Activated T-helper 9 cell treated with anti-CD3 and anti-CD28 coated beads, Interleukin-2, amount 50 U/mL, for 16 hours (primary cell): ENCODE measurements at regions not wholly inside any gene's neighbourhood (a gene's known extent, or its start where the extent isn't known, plus 50 kb on each side); places are given as distances from the start of the nearest gene placed in this dataset.
"Not testable (repeated sequence)": the region's sequence is repeated elsewhere in the genome, so short reads cannot be mapped to it uniquely, and the experiment has no call there.

Experiments
- DNase-seq: peaks from one replicate; pipeline ENCODE4 v3.0.0-alpha.2; 2020; ENCODE audit warnings: low read depth

DNA sequence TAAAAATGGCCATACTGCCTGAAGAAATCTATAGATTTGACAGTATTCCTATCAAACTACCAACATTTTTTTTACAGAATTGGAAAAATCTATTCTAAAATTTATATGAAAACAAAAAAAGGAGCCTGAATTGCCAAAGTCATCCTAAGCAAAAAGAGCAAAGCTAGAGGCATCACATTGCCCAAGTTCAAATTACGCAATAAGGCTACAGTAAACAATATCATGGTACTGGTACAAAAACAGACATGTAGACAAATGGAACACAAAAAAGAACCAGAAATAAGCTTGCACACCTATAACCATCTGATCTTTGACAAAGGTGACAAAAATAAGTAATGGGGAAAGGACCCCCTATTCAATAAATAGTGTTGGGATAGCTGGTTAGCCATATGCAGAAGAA, 50.2 kb upstream of the THSD7B start:
- DNase-seq = no peak

DNA sequence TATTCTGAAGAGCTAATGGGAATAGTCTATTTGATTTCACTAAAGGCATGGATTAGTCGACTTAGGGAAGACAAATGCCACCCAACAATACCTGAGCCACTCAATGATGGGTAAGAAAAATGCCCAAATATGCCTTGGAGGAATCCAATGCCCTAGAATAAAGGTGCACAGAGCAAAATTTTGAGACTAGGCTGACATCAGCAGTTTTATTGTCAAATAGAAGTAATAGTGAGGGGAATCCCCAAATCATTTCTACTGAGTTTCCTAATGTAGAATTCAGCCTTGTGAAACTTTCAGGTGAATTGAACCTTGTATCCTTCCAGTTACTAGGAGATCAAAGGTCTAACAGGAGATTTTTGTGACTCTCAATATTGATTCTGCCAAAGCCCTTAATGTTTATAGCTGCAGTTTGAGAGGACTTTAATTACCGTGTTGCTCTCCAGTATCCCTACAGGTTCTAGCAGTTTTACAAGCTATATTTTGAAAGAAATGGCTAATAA, 50.8 kb upstream of the THSD7B start:
- DNase-seq = no peak

DNA sequence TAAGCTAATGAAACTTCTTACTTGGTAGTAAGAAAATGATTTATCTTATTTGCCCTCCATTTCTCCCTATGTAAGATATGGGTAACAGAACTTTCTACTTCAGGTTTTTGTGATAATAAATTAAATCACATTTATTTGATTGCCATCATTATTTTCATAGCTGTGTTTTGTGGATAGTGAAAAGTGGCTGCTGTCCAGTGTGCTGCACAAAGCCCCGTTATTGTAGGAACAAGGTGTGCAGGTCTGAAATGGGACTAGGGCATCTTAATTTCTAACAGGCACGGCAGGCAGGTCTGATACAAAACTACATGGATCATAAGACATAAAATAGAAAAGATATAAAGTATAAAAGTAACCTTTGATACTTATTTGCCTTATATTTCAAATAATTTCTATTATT, 51.6 kb upstream of the THSD7B start:
- no peak for DNase-seq

DNA sequence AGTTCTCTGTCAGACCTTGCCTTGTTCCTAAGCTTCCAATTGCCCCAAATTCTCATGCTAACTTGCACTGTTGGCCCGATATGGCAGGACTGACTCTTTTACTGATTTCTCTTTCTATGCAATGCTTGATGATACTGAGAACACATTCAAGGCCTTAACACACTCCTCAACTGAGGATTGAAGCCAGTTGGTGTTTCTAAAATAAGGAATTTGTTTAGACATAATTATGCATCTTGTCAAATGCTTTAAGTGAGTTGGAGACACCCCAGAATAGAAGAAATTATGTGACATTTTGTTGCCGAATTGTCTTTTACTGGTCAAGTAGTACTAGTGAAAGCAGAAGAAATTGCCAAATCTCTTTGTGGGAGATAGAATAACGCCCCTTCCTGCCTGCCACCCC, 60.0 kb upstream of the THSD7B start:
- no peak for DNase-seq

DNA sequence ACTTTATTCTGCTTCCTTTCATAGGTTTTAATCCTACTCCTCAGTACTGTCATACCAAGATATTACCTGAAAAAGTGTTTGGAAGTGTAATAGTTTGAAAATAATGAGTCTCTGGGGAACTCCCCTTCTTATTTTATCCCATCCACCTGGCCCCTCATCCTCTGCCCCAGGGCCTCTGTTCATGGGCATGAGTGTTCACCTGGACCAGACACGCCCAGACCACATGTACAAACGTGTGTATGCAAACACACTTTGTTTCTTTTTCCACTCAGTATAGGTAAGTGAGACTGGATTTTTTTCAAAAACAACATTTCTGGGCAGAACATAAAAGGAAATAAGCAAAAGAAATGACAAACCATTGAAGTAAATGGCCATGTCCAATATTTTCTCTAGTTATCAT, 62.1 kb upstream of the THSD7B start:
- no peak for DNase-seq

DNA sequence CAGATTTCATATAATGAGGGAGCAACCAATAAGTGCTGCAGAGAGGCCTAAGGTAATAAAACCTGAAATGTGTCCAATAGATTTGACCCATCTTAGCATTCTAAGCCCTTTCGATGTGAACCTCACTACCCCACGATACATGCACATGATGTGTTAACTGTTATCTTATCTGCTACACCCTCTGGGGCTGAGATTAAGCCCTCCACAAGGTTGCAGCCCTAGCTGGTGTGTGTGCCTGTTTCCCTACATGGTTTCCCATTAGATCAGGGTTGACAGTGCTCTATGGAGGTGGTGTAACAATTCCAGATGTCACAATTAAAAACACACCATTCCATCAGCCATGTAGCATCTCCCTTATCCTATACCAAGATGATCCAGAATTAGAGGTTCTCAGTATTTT, 68.9 kb upstream of the THSD7B start:
- no peak for DNase-seq

DNA sequence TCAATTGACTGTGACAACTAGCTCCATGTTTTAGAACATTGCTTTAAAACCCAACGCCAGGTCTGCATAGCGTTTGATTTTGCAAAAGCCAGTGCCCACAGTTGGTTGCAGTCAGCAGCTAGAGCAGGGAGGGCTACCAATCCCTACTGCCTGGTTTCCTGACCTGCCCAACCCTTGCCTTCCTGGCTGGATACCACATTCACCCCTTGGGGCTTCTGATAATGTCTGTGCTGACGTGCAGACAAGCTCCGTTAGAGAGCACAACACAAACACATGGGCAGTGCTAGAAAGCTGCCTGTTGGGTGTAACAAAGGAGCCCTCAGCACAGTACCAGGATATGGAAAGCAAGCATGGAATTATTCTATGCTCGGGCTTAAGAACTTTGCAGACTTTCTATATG, 71.4 kb upstream of the THSD7B start:
- no peak for DNase-seq

DNA sequence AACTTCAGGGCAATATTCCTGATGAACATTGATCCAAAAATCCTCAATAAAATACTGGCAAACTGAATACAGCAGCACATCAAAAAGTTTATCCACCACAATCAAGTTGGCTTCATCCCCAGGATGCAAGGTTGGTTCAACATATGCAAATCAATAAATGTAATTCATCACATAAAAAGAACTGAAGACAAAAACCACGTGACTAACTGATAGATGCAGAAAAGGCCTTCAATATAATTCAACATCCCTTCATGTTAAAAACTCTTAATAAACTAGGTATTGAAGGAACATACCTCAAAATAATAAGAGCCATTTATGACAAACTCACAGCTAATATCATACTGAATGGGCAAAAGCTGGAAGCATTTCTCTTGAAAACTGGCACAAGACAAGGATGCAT, 85.3 kb upstream of the THSD7B start:
- not testable (repeated sequence) for DNase-seq

DNA sequence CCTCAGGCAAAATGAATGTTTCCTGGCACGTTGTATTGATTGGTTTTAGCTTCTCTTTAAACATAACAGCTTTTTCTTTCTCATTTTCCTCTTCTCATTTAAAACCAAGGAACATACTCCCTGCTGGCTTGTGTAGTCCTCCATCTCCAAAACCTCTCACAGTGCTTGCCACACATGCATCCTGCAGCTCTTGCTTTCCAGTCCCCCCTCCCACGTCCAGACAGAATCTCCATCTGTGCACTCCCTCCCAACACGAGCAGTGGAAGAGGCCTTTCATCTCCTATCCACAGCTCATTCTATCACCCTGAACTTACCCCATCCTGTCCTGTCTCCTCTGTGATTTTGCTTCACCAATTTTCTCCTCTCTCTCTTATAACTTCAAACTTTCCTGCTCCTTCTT, 99.6 kb upstream of the THSD7B start:
- DNase-seq = no peak

DNA sequence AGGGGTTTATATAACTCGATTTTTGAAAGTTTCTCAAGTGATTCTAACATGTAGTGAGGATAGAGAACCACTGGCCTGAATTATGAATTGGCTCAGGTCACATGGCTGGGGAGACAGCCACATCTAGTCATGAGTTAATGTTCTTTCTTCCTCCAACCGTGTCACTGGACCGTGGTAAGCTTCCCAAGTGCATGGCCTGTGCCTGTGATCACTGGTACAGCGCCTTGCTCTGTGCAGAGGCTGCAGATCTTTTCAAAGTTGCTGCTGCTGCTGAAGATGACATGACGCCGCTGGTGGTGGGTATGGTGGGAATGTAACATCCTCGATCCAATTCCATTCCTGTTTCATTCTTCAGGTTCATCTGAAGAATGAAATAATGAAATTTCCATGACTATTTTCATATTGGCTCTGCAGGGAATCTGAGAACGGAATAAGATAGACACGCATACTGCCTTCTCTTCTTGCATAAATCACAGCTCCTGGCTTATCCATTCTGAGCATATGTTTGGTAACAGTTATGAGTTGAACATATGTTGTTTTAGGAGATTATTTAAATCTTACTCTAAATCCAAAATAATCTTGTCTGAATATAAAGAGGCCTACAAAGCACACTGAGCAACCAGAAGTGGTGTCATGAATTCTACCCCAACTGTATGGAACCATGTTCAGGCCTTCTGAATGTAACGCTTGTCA, 100.5 kb upstream of the THSD7B start:
- no peak for DNase-seq

DNA sequence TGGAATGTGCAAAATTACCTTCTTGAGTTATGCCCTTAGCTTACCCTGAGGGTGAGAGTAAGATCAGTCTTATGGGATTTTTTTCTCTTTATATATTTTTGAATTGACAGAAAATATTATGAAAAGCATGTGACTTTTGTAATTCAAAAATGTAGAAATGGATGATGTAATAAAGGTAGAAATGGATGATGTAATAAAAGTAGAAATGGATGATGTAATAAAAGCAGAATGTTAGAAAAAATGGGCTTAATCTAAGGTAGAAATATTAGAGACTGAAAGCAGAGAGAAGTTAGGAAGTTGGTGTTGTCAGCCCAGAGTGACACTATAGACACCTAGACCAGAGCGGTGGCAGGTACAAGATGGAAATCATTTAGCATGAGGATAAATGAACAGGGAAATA, 107.1 kb upstream of the THSD7B start:
- no peak for DNase-seq

DNA sequence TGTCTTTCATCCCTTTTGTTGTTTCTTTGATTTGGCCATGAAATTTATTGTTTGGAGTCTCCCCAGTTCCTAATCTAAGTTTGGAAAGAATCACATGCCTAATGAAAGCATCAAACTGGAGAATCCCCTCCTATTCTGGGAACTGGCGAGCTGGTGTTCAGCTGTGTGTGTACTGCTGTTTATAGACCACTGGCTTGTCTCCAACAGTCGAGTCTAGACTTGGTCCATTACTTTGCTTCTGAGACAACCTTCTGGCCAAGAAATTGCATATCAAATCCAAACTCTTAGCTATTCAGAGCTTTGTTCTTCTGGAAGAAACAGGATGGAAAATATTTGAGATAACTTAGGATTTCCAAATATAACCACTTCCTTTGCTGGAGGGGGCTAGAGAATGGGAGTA, 111.5 kb upstream of the THSD7B start:
- no peak for DNase-seq

DNA sequence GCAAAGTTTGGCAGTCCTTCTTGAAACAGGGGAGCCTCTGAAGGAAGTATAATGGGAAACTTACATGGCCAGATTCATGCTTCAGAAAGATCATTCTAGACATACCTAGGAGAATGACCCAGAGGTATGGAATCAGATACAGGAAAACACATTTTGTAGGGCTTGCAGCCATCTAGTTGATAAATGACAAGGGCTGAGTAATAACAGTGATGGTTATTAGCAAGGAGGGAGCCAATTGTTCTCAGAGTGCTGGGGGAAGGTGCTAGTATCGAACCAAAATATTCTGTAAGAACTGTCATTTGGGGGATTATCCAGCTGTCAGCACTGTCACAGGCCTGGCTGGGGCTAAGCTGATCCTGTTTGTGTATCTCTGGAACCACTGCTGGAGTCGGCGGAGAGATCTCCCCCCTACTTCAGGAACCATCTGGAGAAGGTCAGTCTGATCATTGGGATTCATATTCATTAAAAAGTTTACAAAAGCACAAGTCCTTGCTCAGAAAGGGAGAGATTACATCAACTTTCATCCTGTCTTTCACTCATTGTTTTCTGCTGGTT, 113.8 kb upstream of the THSD7B start:
- DNase-seq = no peak

DNA sequence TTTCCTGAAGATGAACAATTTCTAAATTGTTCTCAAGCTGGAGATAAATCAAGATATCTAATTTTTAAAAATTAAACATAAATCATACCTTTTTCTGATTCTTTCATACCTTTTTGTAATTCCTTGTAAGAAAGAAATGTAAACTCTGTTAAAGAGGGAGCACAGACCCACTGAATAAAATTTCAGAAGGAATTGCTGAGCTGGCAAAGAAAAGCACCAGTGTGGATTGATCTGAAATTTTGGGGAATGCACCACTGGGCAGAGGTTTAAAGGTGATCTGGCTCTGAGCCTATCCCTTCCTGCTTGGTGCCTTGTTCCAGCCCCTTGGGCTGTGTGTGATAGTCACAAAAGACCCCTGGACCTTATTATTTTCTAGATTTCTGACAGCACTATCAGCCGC, 118.3 kb upstream of the THSD7B start:
- no peak for DNase-seq

DNA sequence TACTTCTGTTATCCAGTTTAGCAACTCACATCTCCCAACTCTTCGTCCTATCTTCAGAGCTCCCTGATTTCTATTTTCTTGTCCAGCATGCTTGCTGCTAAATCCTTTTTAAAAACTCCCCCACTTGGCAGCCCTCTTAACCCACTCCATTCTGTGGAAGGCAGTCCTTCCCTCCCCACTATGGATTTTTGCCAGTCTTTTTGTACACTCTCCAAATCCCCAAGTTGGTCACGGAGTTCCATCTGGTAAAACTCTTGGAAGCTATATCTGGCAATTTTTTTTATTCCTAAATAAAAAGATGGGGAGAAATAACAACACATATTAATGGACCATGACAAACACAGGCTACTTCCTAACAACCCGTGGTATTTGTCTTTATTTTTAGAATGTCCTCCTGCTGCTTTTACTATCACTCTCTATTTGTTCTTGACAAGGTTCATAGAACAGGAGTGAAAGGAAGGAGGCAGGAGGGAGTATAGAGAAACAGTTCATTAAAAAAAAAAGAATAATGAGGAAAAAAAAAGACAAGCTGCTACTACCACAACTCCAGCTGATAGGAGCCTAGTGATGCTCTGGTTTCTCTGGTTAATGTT, 120.0 kb upstream of the THSD7B start:
- no peak for DNase-seq

DNA sequence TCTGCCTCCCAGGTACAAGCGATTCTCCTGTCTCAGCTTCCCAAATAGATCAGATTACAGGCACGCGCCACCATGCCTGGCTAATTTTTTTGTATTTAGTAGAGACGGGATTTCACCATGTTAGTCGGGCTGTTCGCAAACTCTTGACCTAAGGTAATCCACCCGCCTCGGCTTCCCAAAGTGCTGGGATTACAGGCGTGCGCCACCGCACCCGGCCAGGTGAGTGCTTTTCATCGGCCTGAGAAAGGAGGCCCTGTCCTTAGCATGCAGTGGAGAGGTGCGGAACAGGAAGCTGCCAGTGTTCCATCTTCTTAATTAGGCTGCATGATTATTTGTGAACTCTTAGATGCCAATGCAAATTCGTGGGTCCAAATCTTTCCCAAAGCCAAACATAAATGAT, 125.7 kb upstream of the THSD7B start:
- no peak for DNase-seq

DNA sequence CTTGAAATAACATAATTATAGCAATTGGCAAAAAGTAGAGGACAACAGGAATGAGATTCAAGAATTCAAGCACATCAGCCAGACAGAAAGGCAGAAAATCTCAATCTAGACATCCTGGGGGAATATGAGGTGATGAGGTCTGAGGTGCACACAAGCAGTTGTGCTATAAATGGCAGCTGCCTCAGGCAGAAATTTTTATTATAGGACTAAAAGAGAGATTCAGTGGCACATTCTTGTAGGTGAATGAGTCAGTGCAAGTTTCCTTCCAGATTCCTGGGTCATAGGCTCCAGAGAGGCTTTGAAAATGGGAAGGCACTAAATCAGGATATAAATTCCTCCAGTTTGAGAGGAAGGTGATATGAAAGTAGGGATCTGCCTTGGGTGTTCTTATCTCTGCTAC, 127.2 kb upstream of the THSD7B start:
- DNase-seq = no peak

DNA sequence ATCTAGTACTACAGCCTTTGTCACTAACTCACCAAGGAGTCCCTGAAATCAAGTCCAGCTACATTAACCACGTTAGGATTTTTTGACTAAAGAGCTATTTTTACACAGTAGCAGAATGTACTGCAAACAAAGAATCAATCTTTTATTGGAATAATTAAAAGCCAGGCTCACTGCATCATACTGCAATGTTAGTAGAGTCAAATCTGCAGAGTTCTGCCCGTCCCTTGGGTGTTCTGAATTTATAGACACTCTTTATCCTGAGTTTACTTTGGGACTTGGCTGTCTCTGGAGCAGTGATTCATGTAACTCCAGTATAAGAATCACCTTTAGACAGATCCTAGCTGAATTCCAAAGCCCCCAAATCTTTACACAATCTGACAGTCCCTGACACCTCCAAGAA, 127.9 kb upstream of the THSD7B start:
- no peak for DNase-seq

DNA sequence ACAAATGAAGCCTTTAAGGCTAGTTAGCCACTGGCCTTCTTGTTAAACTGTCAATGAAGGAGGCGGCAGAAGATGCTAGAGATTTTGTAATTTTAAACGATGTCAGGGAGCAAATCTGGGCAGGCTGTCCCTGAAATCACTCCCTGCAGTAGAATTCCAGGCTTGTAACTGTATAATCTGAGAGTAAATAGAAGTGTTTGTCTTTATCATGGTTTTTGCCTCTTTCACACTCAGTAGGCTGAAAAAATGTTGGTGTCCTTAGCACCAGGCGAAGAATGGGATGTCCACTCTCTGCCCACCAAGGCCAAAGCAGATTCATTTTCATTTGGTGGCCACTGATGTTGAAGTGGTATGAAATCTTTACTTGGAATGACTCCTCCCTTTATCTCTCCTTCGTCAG, 136.9 kb upstream of the THSD7B start:
- no peak for DNase-seq

DNA sequence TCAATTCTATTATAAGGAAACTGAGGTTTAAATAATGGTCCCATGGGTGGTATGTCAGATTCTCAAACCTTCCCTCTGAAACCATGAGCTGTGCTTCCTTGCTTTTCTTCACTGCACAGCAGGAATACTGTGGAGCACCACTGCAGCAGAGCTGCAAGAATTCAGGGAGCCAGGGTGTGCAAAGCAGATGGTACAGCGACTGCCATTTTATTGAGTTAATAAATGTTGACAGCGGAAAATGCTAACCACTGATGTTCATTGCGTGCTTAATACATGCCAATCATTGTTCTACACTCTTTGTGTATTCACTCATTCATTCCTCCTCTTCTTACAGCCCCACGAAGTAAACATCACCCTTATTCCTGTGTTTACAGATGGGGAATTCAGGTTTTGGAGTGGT, 152.2 kb upstream of the THSD7B start:
- DNase-seq = no peak

DNA sequence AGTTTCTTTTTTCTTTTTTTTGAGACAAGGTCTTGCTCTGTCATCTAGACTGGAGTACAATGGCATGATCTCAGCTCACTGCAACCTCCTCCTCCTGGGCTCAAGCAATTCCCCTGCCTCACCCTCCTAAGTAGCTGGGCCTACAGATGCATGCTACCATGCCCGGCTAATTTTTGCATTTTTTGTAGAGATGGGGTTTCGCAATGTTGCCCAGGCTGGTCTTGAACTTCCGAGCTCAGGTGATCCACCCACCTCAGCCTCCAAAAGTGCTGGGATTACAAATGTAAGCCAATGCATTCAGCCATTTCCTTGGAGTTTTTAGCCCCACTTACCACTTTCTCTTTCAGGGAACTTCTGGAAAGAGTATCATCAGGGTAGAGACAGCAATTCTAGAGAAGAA, 153.3 kb upstream of the THSD7B start:
- no peak for DNase-seq

DNA sequence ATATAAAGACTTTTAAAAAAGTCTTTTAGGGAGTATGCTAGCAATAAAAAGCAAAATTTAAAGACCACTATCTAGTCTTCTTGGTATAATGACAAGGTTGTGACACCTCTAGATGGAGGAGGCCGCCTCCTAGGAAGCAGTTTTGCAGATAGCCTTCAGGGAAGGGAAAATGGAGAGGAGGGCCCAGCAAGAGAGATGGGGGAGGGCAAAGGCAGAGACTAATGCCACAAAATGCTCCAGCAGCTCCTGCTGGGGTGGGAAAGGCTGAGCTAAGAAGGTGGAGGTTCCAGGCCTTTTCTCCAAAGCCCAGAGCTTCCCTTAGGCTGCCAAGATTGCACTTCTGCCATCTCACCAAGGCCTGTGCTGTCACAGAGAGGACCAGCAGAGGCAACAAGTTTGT, 153.9 kb upstream of the THSD7B start:
- no peak for DNase-seq

DNA sequence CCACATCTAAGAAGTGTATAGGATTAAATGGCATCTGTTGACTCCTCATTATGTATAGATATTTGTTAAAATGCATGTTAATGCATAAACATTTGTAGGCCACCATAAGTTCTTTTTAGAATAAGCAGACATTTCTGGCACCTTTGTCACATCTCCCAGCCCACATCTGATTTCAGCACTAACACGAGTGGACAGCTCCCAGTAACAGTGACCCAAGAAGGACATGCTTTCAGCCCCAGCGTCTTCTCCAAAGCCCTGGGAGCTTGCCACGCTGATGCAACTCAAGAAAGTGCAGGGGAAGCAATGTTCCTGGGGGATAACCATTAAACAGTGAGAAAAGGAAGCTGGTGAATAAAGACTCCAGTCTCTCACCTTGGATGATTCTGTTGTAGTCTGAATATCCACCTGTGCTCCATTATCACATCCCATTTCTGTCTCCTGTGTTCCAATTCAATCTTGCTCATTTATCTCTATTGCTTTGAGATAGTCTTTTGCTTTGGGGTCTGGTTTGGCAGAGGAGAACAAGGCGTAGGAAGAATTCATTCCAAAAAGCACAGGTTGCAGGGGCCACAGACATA, 182.6 kb upstream of the THSD7B start:
- no peak for DNase-seq

DNA sequence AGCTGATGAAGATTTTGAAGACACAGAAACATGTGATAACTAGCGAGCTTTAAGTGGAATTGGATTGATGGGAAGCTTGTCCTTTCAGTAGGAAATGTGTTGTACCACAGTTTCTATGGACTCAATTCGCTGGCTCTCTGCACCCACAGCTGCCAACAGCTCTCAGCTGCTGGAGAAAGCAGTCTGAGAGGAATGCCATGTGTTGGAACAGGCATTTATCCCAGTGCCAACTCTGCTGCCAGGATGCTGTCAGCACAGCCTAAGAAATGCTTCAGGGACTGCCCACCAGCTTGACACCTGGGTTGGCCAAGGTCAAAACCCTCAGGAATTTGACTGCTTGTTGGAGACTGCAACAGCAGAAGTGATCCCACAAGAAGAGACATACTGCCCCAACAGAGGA, 193.0 kb upstream of the THSD7B start:
- no peak for DNase-seq
